Hematopoietic multipotent progenitor cell treated with erythropoietin and hydrocortisone succinate and interleukin-3 and kit ligand, for 6 days (in vitro differentiated cells): ENCODE measurements at regions not wholly inside any gene's neighbourhood (a gene's known extent, or its start where the extent isn't known, plus 50 kb on each side); places are given as distances from the start of the nearest gene placed in this dataset.

Experiments
- DNase-seq: peaks from one replicate; pipeline ENCODE4 v3.0.0-alpha.2; 2015

DNA sequence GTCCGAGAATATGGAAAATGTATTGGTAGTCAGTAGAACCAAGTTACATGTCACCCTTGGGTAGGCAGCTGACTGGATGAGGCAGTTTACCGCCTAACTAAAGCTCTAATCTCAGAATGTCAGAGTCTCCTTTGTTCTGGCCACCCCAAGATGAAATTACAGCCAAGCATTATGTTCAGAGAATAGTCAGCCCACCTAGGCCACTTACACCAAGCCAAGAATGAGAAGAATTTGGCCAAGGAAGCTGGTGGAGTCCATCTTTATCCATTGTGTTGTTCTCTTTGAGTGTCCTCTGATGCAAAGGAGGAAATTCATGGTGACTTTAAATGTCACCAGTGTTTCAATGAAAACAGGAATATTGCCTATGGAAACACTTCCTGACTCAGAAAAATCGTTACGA lies 275.1 kb upstream of the MAP3K1 start:
- DNase-seq: no peak

DNA sequence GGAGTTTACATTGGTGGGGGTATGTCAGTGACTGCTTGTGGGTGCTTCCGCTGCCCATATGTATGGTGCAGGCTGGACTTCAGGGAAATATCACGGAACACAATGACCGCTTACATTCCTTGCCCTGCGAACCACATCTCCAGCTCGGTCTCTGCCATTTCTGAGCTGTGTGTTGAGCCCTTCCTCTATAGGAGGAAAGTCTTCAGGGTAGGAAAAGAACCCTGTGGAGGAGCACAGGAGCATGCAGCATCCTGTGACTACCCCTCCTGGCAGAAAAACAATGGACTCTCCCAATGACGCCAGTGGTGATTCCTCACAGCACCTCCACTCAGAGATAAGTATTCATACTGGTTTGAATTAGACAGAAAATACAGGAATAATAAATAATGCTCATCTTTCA lies 276.8 kb upstream of the MAP3K1 start:
- DNase-seq: no peak

DNA sequence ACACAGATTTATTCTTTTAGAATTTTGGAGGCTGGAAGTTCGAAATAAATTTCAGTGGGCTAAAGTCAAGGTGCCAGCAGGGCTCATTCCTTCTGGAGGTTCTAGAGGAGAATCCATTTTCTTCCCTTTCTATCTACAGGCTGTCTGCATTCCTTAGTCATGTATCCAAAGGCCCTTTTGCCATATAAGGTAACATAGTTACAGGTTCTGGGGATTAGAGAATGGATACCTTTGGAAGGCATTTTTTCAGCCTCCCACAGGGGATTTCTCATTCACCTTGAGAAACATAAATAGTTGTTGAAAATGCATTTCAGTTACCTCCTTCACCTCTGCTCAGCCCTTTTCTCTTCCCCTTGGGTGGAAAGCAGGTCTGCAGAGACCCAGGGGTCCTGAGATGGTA lies 280.0 kb upstream of the MAP3K1 start:
- no peak for DNase-seq

DNA sequence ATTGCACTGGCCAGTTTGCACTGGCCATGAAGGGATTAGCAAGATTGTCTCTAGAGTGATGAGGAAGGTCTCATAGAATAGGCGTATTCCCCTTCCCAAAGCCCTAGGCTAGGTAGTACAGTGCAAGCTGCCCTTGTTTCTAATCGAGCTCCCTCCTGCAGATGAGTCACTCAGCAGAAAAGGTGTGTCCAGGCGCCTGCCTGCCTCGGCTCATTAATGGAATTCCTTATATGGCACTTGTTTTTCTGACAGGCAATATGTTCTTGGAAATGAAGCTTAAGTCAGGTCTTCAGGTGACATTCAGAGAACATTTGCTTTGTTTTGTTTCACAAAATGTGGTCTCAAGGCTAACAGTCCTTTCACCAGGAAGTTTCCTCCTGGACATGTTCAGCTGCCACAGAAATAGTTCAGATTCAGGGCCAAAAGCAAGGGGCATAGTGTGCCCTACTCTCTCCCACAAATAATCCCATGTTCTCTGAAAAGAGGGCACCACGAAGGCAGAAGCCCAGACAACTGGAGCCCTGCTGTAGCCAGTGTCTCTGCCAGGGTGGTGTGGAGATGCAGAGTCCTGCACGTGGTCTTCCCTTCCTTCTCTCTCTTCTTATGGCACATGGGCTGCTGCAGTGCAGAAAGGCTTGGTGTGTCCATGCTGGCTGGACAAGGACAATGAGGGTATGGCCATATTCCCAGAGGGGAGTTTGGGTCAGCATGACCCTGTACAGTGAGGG lies 281.1 kb upstream of the MAP3K1 start:
- no peak for DNase-seq

DNA sequence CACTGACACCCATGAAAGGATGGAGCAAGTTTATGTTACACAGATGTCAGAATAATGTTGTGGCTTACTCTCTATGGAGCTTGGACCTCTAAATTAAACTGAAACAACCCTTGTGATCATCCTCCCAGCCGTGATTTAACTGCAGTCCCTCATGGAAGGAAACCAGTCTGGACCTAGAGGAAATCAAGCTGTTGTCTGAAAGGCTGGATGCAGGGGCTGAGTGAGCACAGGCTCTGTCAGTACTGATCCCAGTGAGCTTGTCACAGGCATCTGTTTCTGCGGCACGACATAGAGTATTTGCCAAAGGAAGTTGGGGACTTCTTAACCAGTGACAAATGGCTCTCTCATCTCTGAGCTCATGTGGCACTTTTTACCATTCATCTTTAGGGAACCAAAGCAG lies 282.9 kb upstream of the MAP3K1 start:
- DNase-seq: no peak

DNA sequence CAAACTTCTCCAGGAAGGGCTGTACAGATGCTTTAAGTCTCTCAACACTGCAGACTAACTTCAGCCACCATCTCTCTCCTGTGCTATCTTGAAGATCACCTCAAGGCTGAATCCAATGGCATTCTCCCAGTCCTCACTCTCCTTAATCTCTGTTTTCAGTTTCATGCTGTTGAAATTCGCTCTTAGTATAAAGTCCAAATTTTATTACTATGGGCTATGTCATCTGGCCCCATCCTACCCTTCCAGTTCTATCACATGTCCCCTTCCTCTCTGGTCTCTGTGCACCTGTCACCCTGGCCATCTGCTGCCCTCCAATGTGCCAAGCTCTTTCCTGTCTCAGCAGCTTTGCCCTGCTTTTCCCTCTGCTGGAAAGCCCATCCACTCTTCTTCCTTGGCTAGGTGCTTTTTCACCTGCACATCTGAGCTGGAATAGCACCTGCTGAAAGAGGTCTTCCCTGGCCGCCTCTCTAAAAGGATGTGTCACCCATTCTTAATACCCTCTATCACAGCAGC lies 284.7 kb upstream of the MAP3K1 start:
- no peak for DNase-seq

DNA sequence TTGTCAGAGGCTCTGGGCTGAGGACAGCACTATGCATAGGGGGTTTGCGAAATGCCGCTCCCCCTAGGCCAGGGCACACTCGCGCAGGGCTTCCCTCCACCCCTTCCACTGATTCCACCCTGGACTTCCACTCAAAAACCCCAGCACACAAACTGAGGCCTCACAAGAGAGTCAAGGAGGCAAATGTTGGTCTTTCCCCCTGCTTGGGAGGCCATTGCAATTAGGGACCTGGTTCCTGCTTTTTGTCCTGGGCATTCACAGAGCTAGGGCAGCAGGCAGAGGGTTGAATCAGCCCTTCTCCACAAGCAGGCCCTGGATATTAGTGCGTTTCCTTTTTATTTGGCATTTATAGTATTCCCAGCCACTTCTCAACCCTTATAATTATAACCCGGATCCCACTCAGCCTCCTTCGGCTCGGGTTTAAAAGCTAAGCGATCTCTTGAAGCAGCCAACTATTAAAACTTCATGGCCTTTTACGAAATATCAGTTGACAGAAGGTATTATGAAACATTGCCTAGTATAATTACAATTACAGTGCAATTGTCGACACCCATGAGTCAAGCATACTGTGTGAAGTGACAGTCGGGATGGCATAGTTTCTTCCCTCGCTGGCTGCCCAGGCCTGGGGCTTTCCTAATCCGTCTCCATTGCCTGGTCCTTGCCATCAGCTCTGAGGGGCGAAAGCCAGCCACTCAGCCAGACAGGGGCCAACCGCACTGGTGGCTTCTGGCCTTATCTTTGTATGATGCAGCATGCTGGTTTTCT lies 285.5 kb upstream of the MAP3K1 start:
- DNase-seq: peak; percentile 23

DNA sequence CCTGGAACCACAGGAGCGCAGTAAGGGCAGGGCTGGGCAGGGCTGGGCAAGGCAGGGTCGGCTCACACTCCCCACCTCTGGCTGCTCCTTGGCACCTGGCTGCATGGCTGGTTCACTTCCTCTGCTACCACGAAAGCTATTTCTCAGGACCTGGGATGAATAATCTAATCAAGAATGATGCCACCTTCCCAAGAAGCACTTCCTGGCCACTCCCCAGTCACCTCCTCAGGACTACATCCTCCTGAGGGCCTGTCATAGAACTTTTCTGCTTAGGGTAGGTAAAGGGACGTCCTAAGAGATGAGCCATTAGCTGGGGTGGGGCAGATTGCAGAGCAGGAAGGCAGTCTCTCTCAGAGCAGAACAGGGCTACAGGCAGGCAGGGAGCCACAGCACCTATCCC lies 288.2 kb upstream of the MAP3K1 start:
- DNase-seq: no peak

DNA sequence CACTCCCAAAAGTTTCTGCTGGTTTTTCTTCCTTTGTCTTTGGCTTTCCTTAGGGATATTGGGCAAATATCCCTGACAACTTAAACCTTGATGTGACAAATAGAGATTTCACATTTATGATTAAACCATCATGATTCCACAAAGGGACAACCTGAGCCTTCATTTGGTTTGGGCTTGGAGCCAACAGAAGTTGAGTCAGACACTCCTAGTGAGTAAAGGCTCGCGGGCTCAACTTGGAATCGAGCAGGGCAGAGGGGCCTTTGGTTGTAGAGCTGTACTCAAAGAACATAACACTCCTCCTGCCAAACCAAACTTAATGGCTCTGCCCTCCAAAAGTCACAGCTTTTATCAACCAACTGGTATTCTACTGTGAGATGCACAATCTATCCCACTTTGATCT lies 290.2 kb upstream of the MAP3K1 start:
- no peak for DNase-seq

DNA sequence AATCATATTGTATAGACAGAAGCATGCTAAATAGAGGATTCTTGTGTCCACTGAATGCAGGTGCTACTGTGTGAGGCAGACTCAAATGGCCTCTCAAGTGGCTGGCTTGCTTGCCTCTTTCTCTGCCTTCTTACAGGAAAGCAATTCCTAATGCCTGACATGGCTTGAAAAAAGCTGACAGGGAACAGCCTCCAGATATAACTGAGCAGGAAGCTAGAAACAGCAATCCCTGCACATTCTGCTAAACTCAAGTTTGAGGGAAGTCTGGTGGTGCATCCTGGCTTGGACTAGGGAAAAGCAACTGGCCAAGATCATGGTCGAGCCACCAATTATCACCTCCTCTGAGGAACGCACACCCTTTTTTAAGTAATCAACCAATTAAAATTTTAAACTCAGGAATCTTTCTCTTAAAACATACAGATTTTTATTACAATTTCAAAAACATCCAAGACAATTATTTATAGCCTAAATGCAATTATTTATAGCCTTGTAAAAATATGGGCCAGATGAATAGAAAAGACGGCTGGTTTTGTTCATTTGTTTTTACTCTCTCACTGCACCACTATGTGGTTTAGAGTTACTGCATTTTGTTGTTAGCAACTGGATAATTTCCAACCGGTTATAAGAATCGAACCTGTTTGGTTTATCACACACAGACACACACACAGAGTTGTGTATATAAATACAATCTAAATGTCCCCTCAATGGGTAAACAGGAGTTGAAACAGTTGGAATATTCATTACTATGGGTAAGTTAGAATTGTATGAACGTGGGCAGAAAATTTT lies 290.9 kb upstream of the ANKRD55 start:
- DNase-seq: no peak

DNA sequence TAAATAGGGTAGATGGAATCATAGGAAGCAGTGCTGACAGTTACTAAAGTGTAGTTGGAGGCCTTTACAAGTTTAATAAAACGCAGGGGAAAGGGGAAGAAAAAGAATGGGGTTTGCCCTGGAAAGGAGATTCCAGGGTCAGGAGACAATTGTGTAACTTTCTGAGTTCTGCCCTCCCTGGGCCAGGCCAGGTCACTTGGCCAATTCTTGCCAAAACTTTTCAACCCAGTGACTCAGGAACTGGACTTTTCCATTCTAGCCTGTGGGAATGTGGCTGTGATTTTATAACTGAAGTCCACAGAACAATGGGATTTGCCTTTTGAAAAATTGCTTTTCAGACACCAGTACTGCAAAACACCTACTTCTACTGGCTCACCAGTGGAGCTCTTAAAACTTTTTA lies 289.8 kb upstream of the ANKRD55 start:
- no peak for DNase-seq

DNA sequence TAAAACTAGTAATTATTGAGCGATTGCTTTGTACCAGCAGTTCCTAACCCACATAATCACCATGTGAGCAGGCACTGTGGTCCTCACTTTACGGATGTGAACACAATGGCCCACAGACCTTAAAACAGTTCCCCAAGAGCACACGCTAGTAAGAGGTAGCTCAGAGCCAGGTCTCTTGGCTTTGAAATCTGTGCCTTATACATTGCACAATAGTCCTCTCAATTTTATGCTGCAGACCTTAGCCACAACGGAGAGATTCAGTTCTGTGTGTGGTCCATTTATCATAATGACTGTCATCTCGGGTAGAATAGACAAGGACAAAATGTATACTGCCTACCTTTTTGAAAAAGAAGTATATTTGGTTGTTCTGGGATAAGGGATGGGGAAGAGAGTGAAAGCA lies 289.0 kb upstream of the ANKRD55 start:
- DNase-seq: no peak

DNA sequence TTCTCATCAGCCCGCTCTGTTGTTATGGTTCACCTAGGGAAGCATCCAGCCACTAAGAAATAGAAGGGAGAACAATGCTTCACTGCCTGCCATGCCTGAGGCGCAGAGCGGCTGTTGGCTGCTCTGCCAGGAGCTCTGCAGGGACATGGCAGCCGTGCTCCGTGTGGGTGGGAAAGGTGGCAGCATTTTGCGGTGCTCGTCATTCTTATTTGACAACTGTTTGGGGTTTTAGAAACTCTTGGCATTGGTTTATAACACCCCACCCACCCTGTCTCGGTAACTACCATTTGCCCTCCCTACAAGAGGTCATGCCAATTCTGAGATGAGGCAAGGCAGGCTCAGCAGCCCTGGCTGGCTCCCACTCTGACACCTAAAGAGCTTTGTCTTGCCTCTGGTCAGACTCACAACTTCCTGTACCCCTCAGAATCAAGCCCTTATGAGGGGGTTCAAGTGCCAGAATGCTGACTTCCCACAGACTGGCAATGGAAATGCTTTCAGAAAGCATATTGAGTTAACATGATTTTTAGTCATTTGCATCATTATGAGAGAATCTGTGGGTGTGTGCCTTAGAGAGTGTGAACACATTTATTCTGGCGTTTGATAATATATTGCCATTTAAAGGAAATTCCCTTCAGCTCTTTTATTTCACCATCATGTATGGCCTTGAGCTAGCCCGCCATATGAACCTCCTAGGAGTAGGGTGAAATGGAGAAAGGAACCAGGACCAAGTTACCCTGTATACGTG lies 288.0 kb upstream of the ANKRD55 start:
- DNase-seq: no peak

DNA sequence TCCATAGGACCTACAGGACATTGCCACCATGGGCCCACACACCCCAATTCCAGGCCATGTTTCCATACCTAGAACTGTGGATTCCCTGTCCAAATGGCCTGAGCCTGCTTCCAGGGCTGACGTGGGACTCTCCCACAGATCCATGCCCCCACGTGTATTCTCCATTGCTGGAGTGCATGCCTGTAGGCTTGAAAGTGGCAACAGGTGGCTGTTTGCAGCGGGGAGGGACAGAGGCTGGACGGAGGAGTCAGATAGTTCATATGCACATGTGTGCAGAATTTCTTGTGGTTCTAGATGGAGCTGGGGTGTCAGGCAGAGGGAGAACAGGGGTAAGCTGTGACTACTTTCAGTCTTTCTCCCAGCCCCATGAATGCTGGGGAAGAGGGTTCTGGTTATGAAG lies 285.7 kb upstream of the ANKRD55 start:
- no peak for DNase-seq

DNA sequence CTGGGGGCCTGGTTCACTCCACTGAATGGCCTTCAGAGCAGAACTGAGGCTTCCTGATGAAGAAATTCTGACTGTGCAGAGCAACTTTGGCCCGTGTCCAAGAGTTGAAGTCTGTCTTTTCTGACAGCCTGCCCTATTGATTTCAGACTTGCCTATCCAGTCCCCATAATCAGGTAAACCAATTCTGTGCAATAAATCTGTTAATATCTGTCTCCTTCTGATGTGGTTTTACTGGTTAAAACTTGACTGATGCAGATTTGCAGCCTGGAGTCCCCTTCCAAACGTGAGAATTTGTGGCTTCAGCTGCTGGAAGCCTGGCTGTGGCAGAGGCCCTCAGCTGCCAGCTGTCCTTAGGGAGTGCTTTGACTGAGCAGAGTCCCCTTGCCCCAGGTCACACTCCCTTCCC lies 283.9 kb upstream of the ANKRD55 start:
- DNase-seq: peak; percentile 75

DNA sequence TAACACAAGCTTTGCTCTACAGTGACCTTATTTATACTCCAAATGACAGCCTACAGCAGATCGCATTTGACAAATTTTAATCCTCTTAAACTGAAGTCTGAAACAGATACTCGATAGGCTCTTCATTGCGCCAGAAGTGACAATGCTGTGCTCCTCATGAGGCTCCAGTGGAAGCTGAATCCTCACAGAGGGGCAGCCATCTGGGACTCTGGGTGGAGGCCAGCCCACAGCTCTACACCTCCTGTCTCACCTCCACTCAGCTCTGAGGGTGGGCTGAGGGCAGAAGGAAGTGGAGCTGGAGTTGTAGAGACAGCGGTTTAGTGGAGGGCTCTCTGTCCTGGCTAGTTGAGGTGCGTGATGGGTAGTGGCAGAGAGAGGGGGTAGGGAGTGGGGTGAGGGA lies 283.3 kb upstream of the ANKRD55 start:
- no peak for DNase-seq

DNA sequence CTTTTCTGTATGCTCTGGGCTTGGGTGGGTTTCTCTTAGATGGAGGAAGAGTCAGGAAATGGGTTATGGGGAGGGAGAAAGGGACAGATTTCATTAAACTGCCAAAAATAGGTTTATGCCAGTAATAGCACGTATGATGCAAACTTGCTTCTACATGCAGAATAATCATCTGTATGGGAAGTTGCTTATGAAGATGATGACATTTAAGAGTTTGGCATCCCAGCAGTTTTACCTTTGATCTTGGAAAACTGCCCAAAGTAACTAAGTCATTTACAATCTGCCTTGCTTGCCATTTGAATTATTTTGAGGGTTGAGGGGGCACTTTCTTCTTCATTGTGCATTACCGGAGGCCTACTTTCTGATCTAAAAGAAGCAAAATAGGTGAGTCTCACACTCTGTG lies 282.9 kb upstream of the ANKRD55 start:
- DNase-seq: no peak

DNA sequence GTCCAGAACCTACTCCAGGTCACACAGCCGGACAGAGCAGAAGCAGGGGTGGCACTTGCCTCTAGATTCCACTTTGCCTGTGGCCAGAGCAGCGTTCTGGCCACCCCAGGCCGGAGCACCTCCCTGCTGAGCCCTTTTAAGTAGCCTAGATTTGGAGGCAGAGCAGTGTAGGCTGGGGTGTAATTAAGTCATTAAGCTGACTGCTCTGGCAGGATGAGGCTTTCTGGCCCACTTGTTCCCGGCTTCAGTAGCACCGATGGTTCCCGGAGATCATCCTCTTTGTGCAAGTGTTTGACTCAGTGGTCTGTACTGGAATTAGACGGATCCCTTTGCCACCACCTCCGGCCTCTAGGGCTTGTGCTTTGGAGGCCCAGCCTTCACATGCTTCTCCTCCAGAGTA lies 281.9 kb upstream of the ANKRD55 start:
- no peak for DNase-seq

DNA sequence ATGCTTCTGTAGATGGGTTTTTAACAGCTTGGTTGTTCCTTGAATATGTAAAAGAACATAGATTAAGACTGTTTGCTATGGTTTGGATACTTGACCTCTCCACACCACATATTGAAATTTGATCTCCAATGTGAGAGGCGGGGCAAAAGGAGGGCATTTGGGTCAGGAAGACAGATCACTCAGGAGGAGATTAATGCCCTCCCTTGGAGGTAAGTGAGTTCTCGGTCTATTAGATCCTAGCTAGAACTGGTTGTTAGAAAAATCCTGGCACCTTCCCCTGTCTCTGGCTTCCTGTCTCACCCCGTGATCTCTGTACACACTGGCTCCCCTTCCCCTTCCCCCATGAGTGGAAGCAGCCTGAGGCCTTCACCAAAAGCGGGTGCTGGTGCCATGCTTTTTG lies 281.1 kb upstream of the ANKRD55 start:
- no peak for DNase-seq

DNA sequence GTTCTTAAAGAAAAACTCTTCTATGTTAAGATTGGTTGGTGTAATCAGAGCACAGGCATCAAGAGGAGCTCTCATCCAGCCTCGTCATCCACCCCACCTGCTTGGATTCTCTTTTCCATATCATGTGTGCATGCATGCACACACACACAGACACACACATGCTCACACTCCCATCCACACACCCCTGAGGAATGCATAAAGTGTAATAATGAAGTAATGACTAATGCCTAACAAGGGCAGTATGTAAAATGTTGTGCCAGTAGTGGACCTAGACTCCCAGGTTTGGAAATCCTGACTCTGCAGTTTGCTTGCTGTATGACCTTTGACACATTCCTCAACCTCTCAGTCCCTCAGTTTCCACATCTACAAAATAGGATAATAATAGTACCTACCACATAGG lies 280.0 kb upstream of the ANKRD55 start:
- no peak for DNase-seq

DNA sequence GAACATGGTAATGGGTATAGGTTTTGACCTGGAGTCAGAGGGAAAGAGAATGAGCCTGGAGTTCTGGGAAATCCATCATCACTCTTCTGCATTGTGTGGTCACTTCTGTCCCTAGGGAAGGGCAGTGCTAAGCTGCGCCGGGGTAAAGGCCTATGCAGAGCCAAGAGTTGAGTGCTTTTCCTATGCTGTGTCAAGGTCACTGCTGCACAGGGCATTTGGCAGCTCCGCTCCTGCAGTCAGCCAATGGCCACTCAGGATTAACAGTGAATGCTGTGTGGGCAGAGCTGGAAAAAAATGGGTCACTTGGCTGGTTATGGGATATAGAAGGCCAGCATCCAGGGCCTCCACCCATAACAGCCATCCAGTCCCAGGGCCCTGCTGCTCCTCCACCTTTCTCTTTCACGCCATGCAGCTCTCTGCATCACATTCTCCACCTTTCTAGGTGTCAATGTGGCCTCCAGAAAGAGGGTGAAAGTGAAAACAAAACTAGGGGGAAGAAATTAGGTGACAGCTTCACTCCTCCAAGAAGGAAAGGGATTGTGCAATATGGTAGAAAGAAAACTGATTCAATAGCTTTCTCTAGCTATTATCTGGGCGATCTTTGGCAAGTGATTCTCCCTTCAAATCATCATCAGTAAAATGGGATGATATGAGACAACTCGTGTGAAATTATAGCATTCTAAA lies 279.3 kb upstream of the ANKRD55 start:
- no peak for DNase-seq

DNA sequence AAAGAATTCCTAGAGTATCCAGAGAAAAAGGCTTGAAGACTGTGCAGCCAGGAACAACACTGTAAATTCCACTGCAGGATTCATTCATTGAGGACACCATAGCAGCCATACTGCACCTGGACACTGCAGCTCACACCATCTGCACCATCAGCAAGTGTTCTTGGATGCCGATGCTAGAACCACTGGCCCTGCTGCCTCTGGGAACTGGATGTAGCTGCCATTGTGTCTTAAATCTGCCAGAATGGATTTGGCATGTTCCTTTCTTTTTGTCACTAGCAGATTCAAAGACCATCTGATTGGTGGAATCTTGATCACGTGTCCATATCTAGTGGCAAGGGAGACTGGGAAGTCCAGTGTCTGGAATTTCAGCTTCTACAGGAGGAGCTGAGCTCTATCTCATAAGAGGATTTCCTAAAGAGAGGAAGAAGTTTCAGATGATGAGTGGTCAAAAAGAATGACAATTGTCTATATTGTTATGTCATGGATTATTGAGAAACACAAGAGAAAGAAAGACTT lies 278.3 kb upstream of the ANKRD55 start:
- DNase-seq: no peak
